NOMO-1 (cell line): ENCODE measurements at regions not wholly inside any gene's neighbourhood (a gene's known extent, or its start where the extent isn't known, plus 50 kb on each side); places are given as distances from the start of the nearest gene placed in this dataset.

ENCODE experiments used
- DNase-seq, 2 experiments: peaks; one replicate each; lab custom pipeline; 2025; ENCODE audit not compliant: unreplicated experiment in 2 of 2; lab: John Stamatoyannopoulos, UW

- no peak for DNase-seq
Measured at GRCh38 chr7:84637568-84638338, 443.2 kb upstream of the SEMA3A start.

GRCh38 chr7:84631913-84632312 lies 437.3 kb upstream of the SEMA3A start:
- DNase-seq, result no peak

- DNase-seq, result no peak
Measured at GRCh38 chr7:84629640-84630318, 435.2 kb upstream of the SEMA3A start.

- no peak for DNase-seq
Measured at GRCh38 chr7:84629216-84629615, 434.6 kb upstream of the SEMA3A start.

GRCh38 chr7:84627250-84627649 lies 432.7 kb upstream of the SEMA3A start:
- no peak for DNase-seq

- DNase-seq, result no peak
Measured at GRCh38 chr7:84624927-84625326, 430.3 kb upstream of the SEMA3A start.

GRCh38 chr7:84624527-84624926 lies 429.9 kb upstream of the SEMA3A start:
- no peak for DNase-seq

GRCh38 chr7:84617265-84618030 lies 422.9 kb upstream of the SEMA3A start:
- DNase-seq, result no peak

- no peak for DNase-seq
Measured at GRCh38 chr7:84614821-84615501, 420.4 kb upstream of the SEMA3A start.

- no peak for DNase-seq
Measured at GRCh38 chr7:84612981-84613681, 418.5 kb upstream of the SEMA3A start.

GRCh38 chr7:84611391-84611790 lies 416.8 kb upstream of the SEMA3A start:
- DNase-seq, result no peak

- no peak for DNase-seq
Measured at GRCh38 chr7:84610390-84610789, 415.8 kb upstream of the SEMA3A start.

- no peak for DNase-seq
Measured at GRCh38 chr7:84605301-84605700, 410.7 kb upstream of the SEMA3A start.

- no peak for DNase-seq
Measured at GRCh38 chr7:84603545-84603944, 409.0 kb upstream of the SEMA3A start.

- DNase-seq, result no peak
Measured at GRCh38 chr7:84595026-84595425, 400.4 kb upstream of the SEMA3A start.

GRCh38 chr7:84591897-84592296 lies 397.3 kb upstream of the SEMA3A start:
- no peak for DNase-seq

GRCh38 chr7:84589012-84589411 lies 394.4 kb upstream of the SEMA3A start:
- no peak for DNase-seq

GRCh38 chr7:84583331-84583730 lies 388.7 kb upstream of the SEMA3A start:
- DNase-seq, result no peak

GRCh38 chr7:84582747-84583146 lies 388.2 kb upstream of the SEMA3A start:
- no peak for DNase-seq

- DNase-seq, result no peak
Measured at GRCh38 chr7:84578825-84579224, 384.2 kb upstream of the SEMA3A start.
